Neural progenitor cell (in vitro differentiated cells): ENCODE measurements at regions not wholly inside any gene's neighbourhood (a gene's known extent, or its start where the extent isn't known, plus 50 kb on each side); places are given as distances from the start of the nearest gene placed in this dataset.
"Not testable (repeated sequence)": the region's sequence is repeated elsewhere in the genome, so short reads cannot be mapped to it uniquely, and the experiment has no call there.

Experiments used
- CTCF ChIP-seq: fragments of 200-600 bp; sonication (generic); IDR thresholded peaks from 2 replicates; pipeline ENCODE4 v1.5.1; 2017; ENCODE audit warnings: antibody characterized with exemption, mild to moderate bottlenecking
- EZH2 ChIP-seq: fragments of 200-600 bp; sonication (generic); IDR thresholded peaks from 2 replicates; pipeline ENCODE4 v1.6.1; 2017; ENCODE audit warnings: antibody characterized with exemption, mild to moderate bottlenecking, moderate library complexity
- EZH2phosphoT487 ChIP-seq: fragments of 200-600 bp; sonication (generic); IDR thresholded peaks from 2 replicates; pipeline ENCODE4 v1.6.1; 2017; ENCODE audit warnings: antibody characterized with exemption

- TF ChIP-seq CTCF, EZH2, EZH2phosphoT487: not testable (repeated sequence)
These were observed 133.0 kb upstream of the DDX53 start for GRCh38 chrX:22866801-22867200.
